RWPE2 (cell line): ENCODE measurements at regions not wholly inside any gene's neighbourhood (a gene's known extent, or its start where the extent isn't known, plus 50 kb on each side); places are given as distances from the start of the nearest gene placed in this dataset.
A peak's percentile ranks its signal among the peaks of the same experiment; 100 is the strongest.

Source experiments
- ATAC-seq: fragments of 200-7000 bp; cut with Tn5 transposase; 3 replicates; pipeline ENCODE4 v1.9.1; 2021; ENCODE audit warnings: low read depth
- DNase-seq: peaks from one replicate; pipeline ENCODE4 v3.0.0-alpha.2; 2020; ENCODE audit warnings: low spot score
- H3K27ac ChIP-seq: fragments of 450-650 bp; 2 replicates; pipeline ENCODE4 v1.5.1; 2017; ENCODE audit warnings: mild to moderate bottlenecking; ENCODE audit not compliant: poor library complexity, severe bottlenecking
- H3K27me3 ChIP-seq: fragments of 250-450 bp; sonication (Bioruptor Pico); 2 replicates; pipeline ENCODE4 v1.5.1; 2021; ENCODE audit warnings: mild to moderate bottlenecking, moderate library complexity; ENCODE audit not compliant: insufficient read depth, poor library complexity, severe bottlenecking
- H3K36me3 ChIP-seq: fragments of 250-450 bp; sonication (Bioruptor Pico); 2 replicates; pipeline ENCODE4 v1.5.1; 2020; ENCODE audit warnings: low read depth, mild to moderate bottlenecking, moderate library complexity
- H3K4me1 ChIP-seq: fragments of 250-450 bp; sonication (Bioruptor Pico); 2 replicates; pipeline ENCODE4 v1.5.1; 2021; ENCODE audit warnings: mild to moderate bottlenecking, moderate library complexity; ENCODE audit not compliant: insufficient read depth, poor library complexity, severe bottlenecking
- H3K4me3 ChIP-seq: fragments of 250-450 bp; sonication (Bioruptor Pico); 2 replicates; pipeline ENCODE4 v1.5.1; 2021; ENCODE audit warnings: mild to moderate bottlenecking, moderate library complexity; ENCODE audit not compliant: severe bottlenecking
- H3K9me3 ChIP-seq: fragments of 250-450 bp; sonication (Bioruptor Pico); 2 replicates; pipeline ENCODE4 v1.5.1; 2021; ENCODE audit warnings: mild to moderate bottlenecking, moderate library complexity; ENCODE audit not compliant: severe bottlenecking
- CTCF ChIP-seq: fragments of 450-650 bp; IDR thresholded peaks from one replicate; pipeline ENCODE4 v1.5.1; 2017; ENCODE audit warnings: mild to moderate bottlenecking, moderate library complexity; ENCODE audit not compliant: poor library complexity, severe bottlenecking

GRCh38 chr11:128207861-128208321, 379.5 kb downstream of the ETS1 start:
- no peaks in the 10 kb centered on the region for H3K9me3 ChIP-seq
- H3K36me3 ChIP-seq = no peaks in the 10 kb centered on the region
- no peak for TF ChIP-seq CTCF
- H3K27ac ChIP-seq = peak overlapping the region; percentile 100
- H3K4me1 ChIP-seq = peaks cover 50% of the 10 kb centered on the region
- ATAC-seq (peak; percentile 63), DNase-seq (no peak)
- no peak overlapping the region for H3K4me3 ChIP-seq
- H3K27me3 ChIP-seq = no peaks in the 10 kb centered on the region

GRCh38 chr11:128206461-128206860, 380.9 kb downstream of the ETS1 start:
- ATAC-seq (no peak), DNase-seq (no peak)
- Histone ChIP-seq H3K27me3 (no peaks in the 10 kb centered on the region), H3K27ac (peak overlapping the region; percentile 100), H3K4me3 (no peak overlapping the region), H3K36me3 (no peaks in the 10 kb centered on the region), H3K9me3 (no peaks in the 10 kb centered on the region), H3K4me1 (peaks cover 48% of the 10 kb centered on the region)
- no peak for TF ChIP-seq CTCF

GRCh38 chr11:128205796-128206195, 381.6 kb downstream of the ETS1 start:
- no peak for ATAC-seq

GRCh38 chr11:128204898-128205297, 382.5 kb downstream of the ETS1 start:
- DNase-seq = no peak
- H3K36me3 ChIP-seq = no peaks in the 10 kb centered on the region
- no peak for TF ChIP-seq CTCF
- H3K27ac ChIP-seq = peak overlapping the region; percentile 100
- no peaks in the 10 kb centered on the region for H3K9me3 ChIP-seq
- peaks cover 36% of the 10 kb centered on the region for H3K4me1 ChIP-seq
- ATAC-seq = no peak
- H3K27me3 ChIP-seq = no peaks in the 10 kb centered on the region
- H3K4me3 ChIP-seq = no peak overlapping the region

More at GRCh38 chr11:128205796-128206195, 381.6 kb downstream of the ETS1 start:
- H3K36me3 ChIP-seq = no peaks in the 10 kb centered on the region
- DNase-seq = no peak
- peaks cover 41% of the 10 kb centered on the region for H3K4me1 ChIP-seq
- no peak overlapping the region for H3K4me3 ChIP-seq
- TF ChIP-seq CTCF = no peak
- H3K27ac ChIP-seq = peak overlapping the region; percentile 100
- H3K9me3 ChIP-seq = no peaks in the 10 kb centered on the region
- no peaks in the 10 kb centered on the region for H3K27me3 ChIP-seq

- H3K4me3 ChIP-seq = no peak overlapping the region
- H3K27ac ChIP-seq = no peak overlapping the region
- H3K9me3 ChIP-seq = no peaks in the 10 kb centered on the region
- no peak for TF ChIP-seq CTCF
- peaks cover 9% of the 10 kb centered on the region for H3K4me1 ChIP-seq
- ATAC-seq (no peak), DNase-seq (no peak)
- H3K36me3 ChIP-seq = no peaks in the 10 kb centered on the region
- no peaks in the 10 kb centered on the region for H3K27me3 ChIP-seq
Measured at GRCh38 chr11:128201801-128202200, 385.6 kb downstream of the ETS1 start.
